ENCODE measurements at regions not wholly inside any gene's neighbourhood (a gene's known extent, or its start where the extent isn't known, plus 50 kb on each side); places are given as distances from the start of the nearest gene placed in this dataset.
A peak's percentile ranks its signal among the peaks of the same experiment; 100 is the strongest.

DNA sequence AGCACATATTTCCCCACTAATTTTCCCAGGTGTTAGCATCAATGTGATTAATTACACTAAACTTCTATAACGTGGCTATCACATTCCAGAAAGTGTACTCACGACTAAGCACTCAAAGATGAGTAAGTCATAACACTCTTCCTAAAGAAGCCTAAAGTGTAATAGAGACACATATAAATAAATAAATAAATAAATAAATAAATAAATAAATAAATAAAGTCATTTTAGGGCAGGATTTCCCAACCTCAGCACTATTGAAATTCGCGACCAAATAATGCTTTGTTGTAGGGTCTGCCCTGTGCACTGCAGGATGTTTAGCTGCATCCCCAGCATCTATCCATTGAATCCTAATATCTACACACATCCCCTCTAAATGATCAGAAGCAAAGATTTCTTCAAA, 390.9 kb downstream of the CDH7 start:
- no peak for DNase-seq (ENCODE audit: low spot score)

DNA sequence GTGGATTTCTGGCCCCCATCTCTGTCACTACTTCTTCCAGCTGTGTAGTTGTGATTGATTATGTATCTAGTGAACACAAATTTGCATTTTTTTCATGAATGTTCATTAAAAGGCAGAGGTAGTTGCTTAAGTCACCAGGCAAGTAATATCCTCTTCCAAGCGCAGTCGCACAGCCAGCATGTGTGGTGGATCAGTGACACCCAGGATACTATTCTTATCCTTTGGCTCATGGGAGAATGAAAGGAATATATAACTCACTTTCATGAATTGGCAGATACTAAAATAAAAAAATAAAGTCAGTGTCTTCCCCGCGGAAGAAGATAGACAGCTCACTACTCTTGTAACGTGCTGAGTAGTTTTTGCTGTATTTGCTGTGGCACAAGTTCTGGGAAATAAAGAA, 387.8 kb downstream of the CDH7 start:
- DNase-seq (ENCODE audit: low spot score), result no peak

DNA sequence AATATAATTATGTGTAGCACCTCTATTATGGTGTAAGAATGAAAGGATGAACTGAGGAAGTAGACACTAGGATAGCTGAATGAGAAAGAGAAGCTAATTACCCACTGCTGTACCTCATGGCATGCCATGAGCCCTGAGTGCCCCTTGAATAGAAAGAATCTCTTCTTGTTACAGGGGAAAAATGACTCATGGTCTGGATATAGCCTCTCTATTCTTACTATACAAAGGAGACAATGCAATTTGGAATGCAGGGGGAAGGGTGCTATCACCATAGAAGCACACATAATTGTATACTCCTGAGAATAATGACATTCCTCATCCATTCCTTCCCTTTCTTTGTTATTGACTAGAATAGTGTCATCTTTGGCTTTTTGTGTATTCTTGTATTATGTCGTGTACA, 385.2 kb downstream of the CDH7 start:
- DNase-seq (ENCODE audit: low spot score), result peak; percentile 80

- DNase-seq (ENCODE audit: low spot score), result no peak
Observed at GRCh38 chr18:66129248-66129647, 378.4 kb downstream of the CDH7 start.

DNA sequence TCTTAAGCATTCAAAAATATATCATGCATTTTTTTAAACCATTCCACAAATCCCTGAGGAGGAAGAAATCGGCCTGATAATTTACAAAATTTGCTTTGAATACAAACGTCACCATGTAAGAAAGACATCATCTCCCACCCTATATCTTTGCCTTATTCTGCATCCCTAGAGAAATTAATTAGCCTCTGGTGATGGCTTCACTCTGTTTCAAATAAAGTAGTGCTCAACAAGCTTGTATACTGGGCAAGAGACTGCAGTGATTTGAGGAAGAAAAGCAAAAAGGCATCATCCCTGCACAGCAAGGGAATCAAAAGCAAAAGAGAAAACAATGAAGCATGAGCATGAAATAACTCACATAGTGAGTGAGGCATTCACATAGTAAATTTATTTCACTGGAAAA, 375.5 kb downstream of the CDH7 start:
- no peak for DNase-seq (ENCODE audit: low spot score)

GRCh38 chr18:66124394-66124793, 373.6 kb downstream of the CDH7 start:
- no peak for DNase-seq (ENCODE audit: low spot score)

DNA sequence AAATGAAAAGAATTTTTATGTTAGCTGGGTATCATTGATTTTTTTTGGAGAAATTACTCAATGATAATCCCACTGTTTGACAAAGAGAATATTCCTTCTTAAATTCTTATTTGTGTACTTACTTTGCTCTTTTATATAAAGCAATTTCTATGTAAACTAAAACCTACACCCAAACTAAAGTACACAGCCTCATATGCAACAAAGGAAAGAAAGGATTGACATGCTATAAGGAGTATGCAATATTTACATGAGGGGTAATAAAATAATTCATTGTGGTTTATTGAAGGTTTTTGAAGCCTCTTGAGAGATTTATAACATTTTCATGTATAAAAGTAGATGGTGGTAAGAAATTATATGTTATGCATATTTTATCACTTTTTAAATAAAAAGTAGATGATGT, 368.5 kb downstream of the CDH7 start:
- no peak for DNase-seq (ENCODE audit: low spot score)

DNA sequence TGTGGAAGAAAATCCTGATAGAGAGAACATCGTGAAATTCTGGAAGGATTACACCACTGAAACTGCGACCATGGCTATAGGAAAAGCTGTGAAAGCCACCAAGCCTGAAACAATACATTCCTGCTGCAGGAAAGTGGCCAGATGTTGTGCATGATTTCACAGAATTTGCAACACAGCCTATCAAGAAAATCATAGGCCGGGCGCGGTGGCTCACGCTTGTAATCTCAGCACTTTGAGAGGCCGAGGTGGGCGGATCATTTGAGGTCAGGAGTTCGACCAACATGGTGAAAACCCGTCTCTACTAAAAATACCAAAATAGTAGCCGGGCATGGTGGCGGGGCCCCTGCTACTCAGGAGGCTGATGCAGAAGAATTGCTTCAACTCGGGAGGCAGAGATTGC, 360.2 kb downstream of the CDH7 start:
- DNase-seq (ENCODE audit: low spot score), result no peak

DNA sequence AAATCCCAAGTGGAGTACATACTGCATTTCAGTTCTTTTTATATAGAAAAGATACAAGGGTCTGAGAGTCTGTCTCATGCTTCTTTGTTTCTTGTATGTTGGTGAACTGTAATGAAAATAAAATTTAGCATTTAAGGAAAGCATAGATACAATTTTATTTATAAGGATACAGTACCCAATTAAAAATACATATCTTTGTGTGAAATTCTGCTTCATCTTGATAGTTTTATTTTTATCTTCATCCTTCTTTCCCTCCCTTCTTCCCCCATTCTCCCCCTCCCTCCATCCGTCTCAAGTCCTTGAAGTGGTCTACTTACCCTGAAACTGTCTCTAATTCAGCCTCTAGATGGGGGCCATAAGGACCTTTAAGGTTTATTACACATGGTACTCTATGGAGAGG, 359.8 kb downstream of the CDH7 start:
- no peak for DNase-seq (ENCODE audit: low spot score)

DNA sequence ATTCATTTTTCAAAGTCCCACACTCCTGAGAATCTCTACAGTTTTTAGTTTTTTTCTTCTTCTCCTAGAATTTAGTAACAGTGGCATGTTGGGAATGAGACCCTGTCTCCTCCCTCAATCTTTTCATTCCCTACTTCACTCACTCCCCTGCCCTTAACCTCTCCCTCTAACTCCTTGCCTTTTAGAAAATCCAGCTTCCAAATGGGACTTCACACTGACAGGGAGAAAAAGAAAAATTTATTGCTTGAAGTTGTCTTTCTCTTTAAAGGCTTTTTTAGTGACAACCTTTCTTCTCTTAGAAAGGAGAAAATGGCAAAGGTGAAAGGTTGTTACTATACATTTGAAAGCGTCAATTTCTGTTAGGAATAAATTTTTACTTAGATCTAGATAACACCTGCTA, 359.2 kb downstream of the CDH7 start:
- DNase-seq (ENCODE audit: low spot score), result no peak

DNA sequence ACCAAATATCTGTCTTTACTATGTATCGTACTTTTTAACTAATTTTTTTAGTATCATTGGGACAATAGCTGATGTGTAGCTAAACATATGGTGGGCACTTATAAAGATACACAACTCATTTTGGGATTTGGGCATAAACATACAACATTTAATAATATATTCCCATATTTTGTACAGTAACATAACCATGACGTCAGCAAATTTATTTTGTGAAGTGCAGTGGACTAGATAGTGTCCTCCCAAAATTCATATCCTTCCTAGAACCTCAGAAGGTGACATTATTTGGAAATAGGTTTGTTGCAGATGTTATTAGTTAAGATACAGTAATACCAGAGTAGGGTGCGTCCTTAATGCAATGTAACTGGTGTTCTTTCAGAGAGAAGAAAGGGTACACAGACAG, 356.7 kb downstream of the CDH7 start:
- DNase-seq (ENCODE audit: low spot score), result no peak

- DNase-seq (ENCODE audit: low spot score), result no peak
Observed at GRCh38 chr18:66105016-66105415, 354.2 kb downstream of the CDH7 start.

GRCh38 chr18:66103550-66103949, 352.7 kb downstream of the CDH7 start:
- no peak for DNase-seq (ENCODE audit: low spot score)

DNA sequence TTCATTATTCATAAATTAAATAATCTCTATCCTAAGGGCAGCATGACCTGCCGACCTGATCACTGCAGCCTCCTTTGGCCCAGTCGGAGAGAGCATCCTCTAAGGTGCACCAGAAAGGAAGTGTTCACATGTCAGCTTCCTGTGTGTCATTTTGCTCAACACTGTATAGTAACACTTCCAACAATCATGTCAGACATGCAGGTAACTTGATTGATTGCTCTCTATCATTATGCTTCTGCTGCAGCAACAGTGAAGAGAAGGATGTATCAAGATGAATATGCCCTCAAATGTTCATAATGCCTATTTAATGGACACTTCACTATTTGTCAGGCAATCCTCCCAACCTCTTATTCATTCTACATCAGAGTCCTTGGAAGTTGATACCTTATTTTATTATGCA, 332.3 kb downstream of the CDH7 start:
- DNase-seq (ENCODE audit: low spot score), result no peak

GRCh38 chr18:66078925-66079800, 328.4 kb downstream of the CDH7 start:
- DNase-seq (ENCODE audit: low spot score), result no peak

DNA sequence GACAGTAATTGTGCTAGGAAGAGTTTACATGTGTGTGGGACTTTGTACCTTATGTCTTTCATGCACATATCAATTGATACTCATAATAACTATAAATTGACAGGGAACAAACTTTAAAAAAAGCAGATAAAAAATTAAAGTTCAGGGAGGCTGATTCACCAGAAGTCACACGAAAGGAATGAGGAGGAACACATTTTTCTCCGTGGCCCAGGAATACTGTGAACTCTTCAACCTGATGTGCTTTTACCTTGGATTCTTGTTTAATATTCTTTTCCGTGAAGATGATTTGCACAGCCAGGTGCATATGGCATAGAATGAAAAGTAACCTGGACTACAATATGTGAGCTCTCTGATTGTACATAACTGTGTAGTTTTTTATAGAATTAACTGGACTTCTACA, 326.3 kb downstream of the CDH7 start:
- DNase-seq (ENCODE audit: low spot score), result no peak

DNA sequence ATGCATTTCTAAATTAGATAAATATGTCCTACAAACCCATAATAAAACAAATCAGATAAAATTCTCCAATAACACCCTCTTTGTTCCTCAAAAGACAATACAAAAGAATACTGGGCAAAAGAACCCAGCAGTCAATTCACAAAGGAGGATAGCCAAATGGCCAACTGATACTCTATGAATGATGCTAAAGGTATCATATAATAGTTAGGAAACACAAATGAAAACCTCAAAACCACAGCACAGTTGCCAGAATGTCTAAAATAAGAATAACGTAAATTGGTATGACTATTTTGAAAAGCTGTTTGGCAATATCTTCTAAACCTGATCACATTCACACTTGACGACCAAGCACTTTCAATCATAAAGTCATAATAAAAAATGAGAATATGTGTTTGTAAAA, 315.4 kb downstream of the CDH7 start:
- no peak for DNase-seq (ENCODE audit: low spot score)

- no peak for DNase-seq (ENCODE audit: low spot score)
Observed at GRCh38 chr18:66048406-66048805, 297.6 kb downstream of the CDH7 start.

DNA sequence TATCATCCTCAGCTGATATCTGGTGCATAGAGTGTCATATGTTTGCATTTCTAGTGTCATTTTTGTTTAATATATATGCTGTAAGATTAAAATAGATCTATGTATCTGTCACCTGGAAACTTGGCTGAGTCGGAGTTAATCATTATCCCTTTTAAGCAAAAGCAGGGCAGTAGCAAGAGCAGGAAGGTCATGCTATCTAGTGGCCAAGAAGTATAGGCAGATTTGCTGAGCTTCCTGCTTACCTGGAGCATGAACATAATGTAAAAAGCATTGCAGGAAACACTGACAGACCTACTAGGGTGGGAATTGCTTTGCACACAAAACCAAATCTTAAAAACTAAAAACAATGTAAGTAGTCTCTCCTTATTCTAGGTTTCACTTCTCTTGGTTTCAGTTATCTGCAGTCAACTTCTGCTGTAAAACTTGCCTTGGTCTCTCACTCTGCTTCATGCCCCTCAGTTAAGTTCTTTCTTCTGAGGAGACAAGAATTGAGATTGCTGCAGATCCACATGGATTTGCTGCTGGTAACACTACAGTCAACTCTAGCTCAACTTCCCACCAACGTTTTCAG, 295.3 kb downstream of the CDH7 start:
- DNase-seq (ENCODE audit: low spot score), result no peak

- DNase-seq (ENCODE audit: low spot score), result no peak
Observed at GRCh38 chr18:66043009-66043408, 292.2 kb downstream of the CDH7 start.

DNA sequence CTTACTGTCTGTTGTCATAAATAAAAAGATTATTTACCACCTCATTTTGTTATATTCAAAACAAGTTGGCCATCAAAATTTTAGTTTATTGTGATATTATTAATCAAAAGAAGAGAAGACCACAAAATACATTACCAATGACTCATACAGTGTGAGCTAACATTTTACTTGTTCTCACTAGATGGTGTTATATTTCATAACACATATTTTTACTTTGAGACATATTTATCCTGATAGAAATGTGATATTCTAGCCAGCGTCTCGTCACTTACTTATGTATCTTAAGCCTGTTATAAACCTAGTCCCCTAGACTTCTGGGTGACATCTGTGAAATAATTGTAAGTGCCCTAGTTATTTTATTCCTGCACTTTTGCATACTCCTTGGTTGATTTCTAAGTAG, 263.2 kb downstream of the CDH7 start:
- no peak for DNase-seq (ENCODE audit: low spot score)

DNA sequence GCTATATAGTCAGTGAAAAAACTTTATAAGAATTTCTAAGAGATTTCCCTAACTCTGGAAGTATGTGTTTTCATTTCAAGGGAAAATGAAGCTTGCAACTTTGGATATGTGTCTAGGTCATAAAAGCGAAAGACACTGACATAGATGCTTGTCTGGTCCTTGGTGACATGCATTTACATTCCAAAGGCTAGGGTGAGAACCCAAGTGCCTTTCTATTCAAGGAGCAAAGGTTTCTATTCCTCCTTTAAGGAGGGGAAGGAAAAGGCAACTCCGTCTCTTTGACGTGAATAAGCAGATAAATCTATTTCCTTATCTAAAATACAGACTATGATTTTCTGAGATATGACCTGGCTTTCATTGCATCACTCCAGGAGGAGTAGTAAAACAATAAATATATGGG, 261.1 kb downstream of the CDH7 start:
- DNase-seq (ENCODE audit: low spot score), result no peak

- no peak for DNase-seq (ENCODE audit: low spot score)
Observed at GRCh38 chr18:66005831-66006588, 255.2 kb downstream of the CDH7 start.
